IMR-90 (cell line): ENCODE measurements at regions not wholly inside any gene's neighbourhood (a gene's known extent, or its start where the extent isn't known, plus 50 kb on each side); places are given as distances from the start of the nearest gene placed in this dataset.

ENCODE experiments used
- BHLHE40 ChIP-seq: fragments of 150-350 bp; IDR thresholded peaks from 2 replicates; pipeline ENCODE4 v1.6.1; 2016; ENCODE audit warnings: mild to moderate bottlenecking, low read depth, low read length
- CTCF ChIP-seq: conservative IDR thresholded peaks from 2 replicates; pipeline ENCODE4 v1.5.1; 2012; ENCODE audit warnings: mild to moderate bottlenecking, low read depth, low read length, improper control_type of control experiment
- ELK1 ChIP-seq: fragments of 150-350 bp; IDR thresholded peaks from 2 replicates; pipeline ENCODE4 v1.6.1; 2016; ENCODE audit warnings: low read depth, mild to moderate bottlenecking, low read length, moderate library complexity, borderline replicate concordance
- FOS ChIP-seq: fragments of 150-350 bp; IDR thresholded peaks from 2 replicates; pipeline ENCODE4 v1.6.1; 2016; ENCODE audit warnings: low read depth, low read length
- MAFK ChIP-seq: IDR thresholded peaks from 2 replicates; pipeline ENCODE4 v1.6.1; 2012; ENCODE audit warnings: low read depth, low read length, improper control_type of control experiment
- NFE2L2 ChIP-seq: fragments of 150-350 bp; IDR thresholded peaks from 2 replicates; pipeline ENCODE4 v1.6.1; 2016; ENCODE audit warnings: low read depth, mild to moderate bottlenecking, low read length
- POLR2A ChIP-seq: IDR thresholded peaks from 2 replicates; pipeline ENCODE4 v1.6.1; 2012; ENCODE audit warnings: mild to moderate bottlenecking, low read depth, low read length
- RAD21 ChIP-seq: IDR thresholded peaks from 2 replicates; pipeline ENCODE4 v1.6.1; 2012; ENCODE audit warnings: low read length, improper control_type of control experiment
- RFX5 ChIP-seq: IDR thresholded peaks from 2 replicates; pipeline ENCODE4 v1.8.0; 2012; ENCODE audit warnings: low read depth, mild to moderate bottlenecking, low read length, moderate library complexity

- TF ChIP-seq CTCF (no peak), RFX5 (no peak), ELK1 (no peak), MAFK (no peak), RAD21 (no peak), BHLHE40 (no peak), FOS (no peak), POLR2A (no peak), NFE2L2 (no peak)
Observed at GRCh38 chr21:16426936-16427335, 697.2 kb downstream of the USP25 start.
